Endodermal cell (in vitro differentiated cells): ENCODE measurements at regions not wholly inside any gene's neighbourhood (a gene's known extent, or its start where the extent isn't known, plus 50 kb on each side); places are given as distances from the start of the nearest gene placed in this dataset.
"Not testable (repeated sequence)": the region's sequence is repeated elsewhere in the genome, so short reads cannot be mapped to it uniquely, and the experiment has no call there.

Experiments
- DNase-seq: peaks from one replicate; pipeline ENCODE4 v3.0.0-alpha.2; 2017
- H3K27ac ChIP-seq: 2 replicates; pipeline ENCODE4 v1.5.1; 2013; ENCODE audit warnings: mild to moderate bottlenecking, low read depth, low read length, moderate library complexity
- H3K27me3 ChIP-seq: 2 replicates; pipeline ENCODE4 v1.6.1; 2013; ENCODE audit warnings: mild to moderate bottlenecking, low read length, moderate library complexity; ENCODE audit not compliant: insufficient read depth, control insufficient read depth, poor library complexity, severe bottlenecking
- H3K36me3 ChIP-seq: 2 replicates; pipeline ENCODE4 v1.7.0; 2013; ENCODE audit warnings: mild to moderate bottlenecking, low read length, moderate library complexity; ENCODE audit not compliant: control insufficient read depth, insufficient read depth
- H3K4me1 ChIP-seq: one replicate; pipeline ENCODE4 v1.7.0; 2013; ENCODE audit warnings: low read length; ENCODE audit not compliant: control insufficient read depth, insufficient read depth
- H3K4me3 ChIP-seq: 2 replicates; pipeline ENCODE4 v1.5.1; 2013; ENCODE audit warnings: mild to moderate bottlenecking, low read length, moderate library complexity
- H3K9ac ChIP-seq: 2 replicates; pipeline ENCODE4 v1.6.1; 2013; ENCODE audit warnings: mild to moderate bottlenecking, low read length, moderate library complexity; ENCODE audit not compliant: poor library complexity, severe bottlenecking; ENCODE audit errors: extremely low read depth
- H3K9me3 ChIP-seq: 2 replicates; pipeline ENCODE4 v1.6.1; 2013; ENCODE audit warnings: mild to moderate bottlenecking, low read length, moderate library complexity; ENCODE audit not compliant: control insufficient read depth
- H3K27ac Mint-ChIP-seq: 2 replicates; pipeline ENCODE4 v1.8.0; 2020; ENCODE audit warnings: mixed read lengths
- H3K27me3 Mint-ChIP-seq: 2 replicates; pipeline ENCODE4 v1.8.0; 2021; ENCODE audit warnings: mild to moderate bottlenecking, mixed read lengths; ENCODE audit not compliant: insufficient read depth
- H3K36me3 Mint-ChIP-seq: 2 replicates; pipeline ENCODE4 v1.8.0; 2020; ENCODE audit warnings: low read depth, mixed read lengths
- H3K4me1 Mint-ChIP-seq: 2 replicates; pipeline ENCODE4 v1.8.0; 2020; ENCODE audit warnings: mixed read lengths
- H3K4me3 Mint-ChIP-seq: 2 replicates; pipeline ENCODE4 v1.8.0; 2020; ENCODE audit warnings: mild to moderate bottlenecking, moderate library complexity, mixed read lengths
- H3K9me3 Mint-ChIP-seq: 2 replicates; pipeline ENCODE4 v1.8.0; 2020; ENCODE audit warnings: mild to moderate bottlenecking, mixed read lengths
- WGBS, 2 experiments: methylation state at CpG; one replicate each; pipeline versions ENCODE4 v1.1.5 to v1.1.7; 2013; ENCODE audit warnings: missing lambda C conversion rate in 2 of 2, mixed read lengths in 1 of 2; ENCODE audit not compliant: insufficient coverage in 1 of 2, insufficient read length in 1 of 2; 5-methylcytosine and 5-hydroxymethylcytosine counted together
- TF ChIP-seq, protein P1 (sequence below): fragments of 200-600 bp; sonication (generic); conservative IDR thresholded peaks from 2 replicates; pipeline ENCODE4 v1.5.0; 2021; ENCODE audit warnings: antibody characterized with exemption, mild to moderate bottlenecking

DNA sequence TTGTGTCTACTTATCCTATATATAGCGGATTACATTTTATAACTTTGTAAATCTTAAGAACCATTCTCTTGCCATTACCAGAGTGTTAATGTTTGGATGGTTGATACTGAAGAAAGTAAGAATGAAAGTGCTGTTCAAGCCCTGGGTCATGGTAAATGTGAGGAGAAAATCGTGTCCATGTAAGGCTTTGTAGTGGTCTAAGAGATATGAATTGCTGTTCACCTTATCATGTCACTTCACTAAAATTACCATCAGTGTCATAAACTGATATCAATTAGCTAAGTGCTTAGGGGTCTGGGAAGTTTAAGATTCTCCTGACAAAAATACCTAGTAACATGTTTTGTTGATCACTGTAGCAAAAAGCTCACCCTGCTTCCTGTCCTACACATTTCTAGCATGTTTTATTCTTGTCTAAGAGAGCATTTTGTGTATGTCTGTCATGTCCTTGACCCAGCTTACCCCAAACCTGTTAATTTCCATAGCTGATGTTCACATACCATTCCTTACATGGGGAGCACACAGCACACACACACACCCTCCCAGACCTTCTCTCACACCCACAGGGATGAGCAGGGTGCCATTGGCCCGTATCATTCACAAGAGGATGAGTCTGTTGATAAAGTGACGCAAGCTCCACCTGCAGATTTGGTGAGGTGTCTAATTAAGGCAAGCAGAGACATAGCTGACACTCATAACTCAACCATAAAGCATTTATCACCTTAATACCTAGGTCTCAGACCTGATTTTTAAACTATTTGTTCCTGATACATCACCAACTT is 125.1 kb upstream of the PAM start:
- Mint-ChIP-seq H3K27me3 (no peaks in the 10 kb centered on the region), H3K4me1 (no peaks in the 10 kb centered on the region), H3K36me3 (peaks cover 35% of the 10 kb centered on the region), H3K9me3 (peaks cover 29% of the 10 kb centered on the region), H3K4me3 (no peak overlapping the region), H3K27ac (no peak overlapping the region)
- no peak overlapping the region for H3K4me3 ChIP-seq
- peaks cover 9% of the 10 kb centered on the region for H3K9me3 ChIP-seq
- TF ChIP-seq, protein P1, sequence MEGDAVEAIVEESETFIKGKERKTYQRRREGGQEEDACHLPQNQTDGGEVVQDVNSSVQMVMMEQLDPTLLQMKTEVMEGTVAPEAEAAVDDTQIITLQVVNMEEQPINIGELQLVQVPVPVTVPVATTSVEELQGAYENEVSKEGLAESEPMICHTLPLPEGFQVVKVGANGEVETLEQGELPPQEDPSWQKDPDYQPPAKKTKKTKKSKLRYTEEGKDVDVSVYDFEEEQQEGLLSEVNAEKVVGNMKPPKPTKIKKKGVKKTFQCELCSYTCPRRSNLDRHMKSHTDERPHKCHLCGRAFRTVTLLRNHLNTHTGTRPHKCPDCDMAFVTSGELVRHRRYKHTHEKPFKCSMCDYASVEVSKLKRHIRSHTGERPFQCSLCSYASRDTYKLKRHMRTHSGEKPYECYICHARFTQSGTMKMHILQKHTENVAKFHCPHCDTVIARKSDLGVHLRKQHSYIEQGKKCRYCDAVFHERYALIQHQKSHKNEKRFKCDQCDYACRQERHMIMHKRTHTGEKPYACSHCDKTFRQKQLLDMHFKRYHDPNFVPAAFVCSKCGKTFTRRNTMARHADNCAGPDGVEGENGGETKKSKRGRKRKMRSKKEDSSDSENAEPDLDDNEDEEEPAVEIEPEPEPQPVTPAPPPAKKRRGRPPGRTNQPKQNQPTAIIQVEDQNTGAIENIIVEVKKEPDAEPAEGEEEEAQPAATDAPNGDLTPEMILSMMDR = no peak
- WGBS, 2 experiments = 92 to 93% methylated on average over 2 to 4 of the region's 4 CpGs
- H3K27me3 ChIP-seq = no peaks in the 10 kb centered on the region
- no peak overlapping the region for H3K9ac ChIP-seq
- H3K4me1 ChIP-seq = no peaks in the 10 kb centered on the region
- H3K27ac ChIP-seq = no peak overlapping the region
- DNase-seq = no peak
- H3K36me3 ChIP-seq = no peaks in the 10 kb centered on the region

DNA sequence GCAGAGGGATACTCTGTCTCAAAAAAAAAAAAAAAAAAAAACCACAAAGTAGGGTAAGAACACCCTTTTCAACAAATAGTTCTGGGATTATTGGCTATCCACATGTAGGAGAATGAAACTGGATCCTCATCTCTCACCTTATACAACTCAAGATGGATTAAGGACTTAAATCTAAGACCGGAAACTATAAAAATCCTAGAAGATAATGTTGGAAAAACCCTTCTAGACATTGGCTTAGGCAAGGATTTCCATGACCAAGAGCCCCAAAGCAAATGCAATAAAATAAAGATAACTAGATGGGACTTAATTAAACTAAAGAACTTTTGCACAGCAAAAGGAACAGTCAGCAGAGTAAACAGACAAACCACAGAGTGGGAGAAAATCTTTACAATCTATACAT is 119.7 kb upstream of the PAM start:
- H3K36me3 Mint-ChIP-seq = peaks cover 44% of the 10 kb centered on the region
- H3K27me3 ChIP-seq, H3K27ac Mint-ChIP-seq, H3K4me1 ChIP-seq, H3K27ac ChIP-seq, H3K4me3 Mint-ChIP-seq, H3K36me3 ChIP-seq, H3K4me3 ChIP-seq, H3K9ac ChIP-seq, DNase-seq, H3K4me1 Mint-ChIP-seq, H3K9me3 ChIP-seq, H3K27me3 Mint-ChIP-seq: not testable (repeated sequence)
- WGBS, 2 experiments = 94% methylated on average over 1 of the region's 1 CpG; no CpG with 5 or more reads in 1 of the 2 experiments
- H3K9me3 Mint-ChIP-seq = peaks cover 29% of the 10 kb centered on the region

DNA sequence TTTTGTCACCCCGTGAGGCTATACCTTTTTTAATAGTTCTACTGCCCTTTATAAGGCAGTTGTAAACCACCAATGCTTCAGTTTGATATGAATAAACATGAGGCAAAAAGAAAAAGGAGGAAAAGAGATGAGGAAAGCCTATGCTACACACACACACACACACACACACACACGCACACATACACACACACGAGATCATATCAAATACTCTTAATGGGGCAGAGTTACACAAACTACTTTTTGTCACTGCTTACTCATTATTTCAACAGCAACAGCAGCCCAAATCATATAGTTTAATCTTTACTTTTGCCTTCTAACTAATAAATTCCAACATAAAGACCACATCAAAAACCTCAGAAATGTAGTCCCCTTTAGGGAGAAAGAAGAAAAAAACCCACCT is 116.8 kb upstream of the PAM start:
- TF ChIP-seq, protein P1 = no peak
- Mint-ChIP-seq H3K27me3 (no peaks in the 10 kb centered on the region), H3K4me3 (no peak overlapping the region), H3K36me3 (peaks cover 28% of the 10 kb centered on the region), H3K4me1 (peaks cover 10% of the 10 kb centered on the region), H3K27ac (no peak overlapping the region), H3K9me3 (peaks cover 13% of the 10 kb centered on the region)
- H3K4me3 ChIP-seq = no peak overlapping the region
- H3K27ac ChIP-seq = no peak overlapping the region
- no peaks in the 10 kb centered on the region for H3K36me3 ChIP-seq
- 83% methylated on average over 3 of the region's 3 CpGs; no CpG with 5 or more reads in 1 of the 2 experiments for WGBS, 2 experiments
- no peak for DNase-seq
- H3K27me3 ChIP-seq = no peaks in the 10 kb centered on the region
- peaks cover 9% of the 10 kb centered on the region for H3K9me3 ChIP-seq
- no peaks in the 10 kb centered on the region for H3K4me1 ChIP-seq
- no peak overlapping the region for H3K9ac ChIP-seq
